ENCODE measurements at regions not wholly inside any gene's neighbourhood (a gene's known extent, or its start where the extent isn't known, plus 50 kb on each side); places are given as distances from the start of the nearest gene placed in this dataset.
"Not testable (repeated sequence)": the region's sequence is repeated elsewhere in the genome, so short reads cannot be mapped to it uniquely, and the experiment has no call there.

DNA sequence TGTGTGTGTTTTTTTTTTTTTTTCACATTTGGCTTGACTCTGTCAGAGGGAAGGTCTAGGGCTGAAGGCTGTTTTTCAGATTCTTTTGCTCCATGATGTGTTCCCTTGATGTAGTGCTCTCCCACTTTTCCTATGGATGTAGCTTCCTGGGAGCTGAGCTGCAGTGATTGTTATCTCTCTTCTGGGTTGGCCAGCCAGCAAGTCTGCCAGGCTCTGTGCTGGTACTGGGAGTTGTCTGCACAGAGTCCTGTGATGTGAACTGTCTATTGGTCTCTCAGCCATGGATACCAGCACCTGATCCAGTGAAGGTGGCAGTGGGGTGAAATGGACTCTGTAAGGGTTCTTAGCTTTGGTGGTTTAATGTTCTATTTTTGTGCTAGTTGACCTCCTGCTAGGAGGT is 377.4 kb upstream of the MAN1A1 start:
- FAIRE-seq; H3K79me1 ChIP-seq (ENCODE audit: low read depth, low read length); H3K4ac ChIP-seq (replicated peaks; ENCODE audit: insufficient read length, low read depth, low read length); H3K4me1 ChIP-seq (replicated peaks in 1 of 4; ENCODE audit: control insufficient read depth in 3 of 4, insufficient read depth in 4 of 4, low read length in 3 of 4); H2BK120ac ChIP-seq (replicated peaks; ENCODE audit: low read depth, low read length); H3K9ac ChIP-seq (replicated peaks in 1 of 4; ENCODE audit: extremely low read depth in 1 of 4, low read depth in 3 of 4, low read length in 3 of 4); H3K23ac ChIP-seq (ENCODE audit: insufficient read length); H3K79me2 ChIP-seq (ENCODE audit: control insufficient read depth in 1 of 2, insufficient read depth in 2 of 2, low read length in 2 of 2); H3K23me2 ChIP-seq (ENCODE audit: low read depth, low read length); H2BK12ac ChIP-seq (ENCODE audit: low read depth, low read length); H3K14ac ChIP-seq (ENCODE audit: insufficient read length); H4K91ac ChIP-seq (replicated peaks; ENCODE audit: insufficient read length, low read length); H3K4me3 ChIP-seq (ENCODE audit: extremely low read depth in 1 of 4, insufficient read depth in 2 of 4, low read depth in 3 of 4, low read length in 4 of 4); H3K56ac ChIP-seq (replicated peaks; ENCODE audit: insufficient read length, low read depth, low read length); H4K5ac ChIP-seq (ENCODE audit: insufficient read length, low read depth, low read length); H3K36me3 ChIP-seq (ENCODE audit: control insufficient read depth in 2 of 4, insufficient read depth in 4 of 4, low read length in 3 of 4); H2BK5ac ChIP-seq (ENCODE audit: low read depth, low read length); H3K18ac ChIP-seq (ENCODE audit: extremely low read depth, low read length); H3K27ac ChIP-seq (ENCODE audit: low read depth, low read length); H3K4me2 ChIP-seq (ENCODE audit: insufficient read depth in 1 of 2, low read depth in 2 of 2, low read length in 2 of 2); H2BK15ac ChIP-seq (ENCODE audit: low read length); DNase-seq (ENCODE audit: low read depth in 1 of 2, low spot score in 2 of 2); H2BK20ac ChIP-seq (ENCODE audit: low read length); H2AFZ ChIP-seq (ENCODE audit: low read length); H3K27me3 ChIP-seq (replicated peaks in 1 of 4; ENCODE audit: control insufficient read depth in 3 of 4, extremely low read depth in 1 of 4, insufficient read depth in 3 of 4, low read length in 3 of 4); POLR2A ChIA-PET (ENCODE audit: partially characterized antibody); H2AK5ac ChIP-seq (ENCODE audit: low read depth, low read length); H3K9me3 ChIP-seq (ENCODE audit: insufficient read depth in 2 of 2, low read depth in 1 of 2, low read length in 1 of 2); H4K20me1 ChIP-seq (replicated peaks in 1 of 2; ENCODE audit: control insufficient read depth in 1 of 2, insufficient read depth in 2 of 2, low read length in 2 of 2); H4K8ac ChIP-seq (ENCODE audit: extremely low read depth, insufficient read depth, low read length): not testable (repeated sequence)
- CTCF ChIA-PET (ENCODE audit: partially characterized antibody): interaction anchor here (0.8 to 3.3 kb wide), 9 partner anchors 8 to 582 kb away, joined by 3 to 13 read pairs (median 4); no protein-coding TSS in a partner anchor
